ENCODE measurements at regions not wholly inside any gene's neighbourhood (a gene's known extent, or its start where the extent isn't known, plus 50 kb on each side); places are given as distances from the start of the nearest gene placed in this dataset.
"Not testable (repeated sequence)": the region's sequence is repeated elsewhere in the genome, so short reads cannot be mapped to it uniquely, and the experiment has no call there.

- Mint-ChIP-seq H3K36me3 (ENCODE audit: low read depth) (no peaks in the 10 kb centered on the region), H3K9me3 (no peaks in the 10 kb centered on the region), H3K27ac (no peak overlapping the region), H3K4me1 (ENCODE audit: low read depth) (no peaks in the 10 kb centered on the region), H3K27me3 (ENCODE audit: insufficient read depth) (no peaks in the 10 kb centered on the region; the same call in none of the 2 replicates), H3K4me3 (no peak overlapping the region)
- TF ChIP-seq, protein P1, sequence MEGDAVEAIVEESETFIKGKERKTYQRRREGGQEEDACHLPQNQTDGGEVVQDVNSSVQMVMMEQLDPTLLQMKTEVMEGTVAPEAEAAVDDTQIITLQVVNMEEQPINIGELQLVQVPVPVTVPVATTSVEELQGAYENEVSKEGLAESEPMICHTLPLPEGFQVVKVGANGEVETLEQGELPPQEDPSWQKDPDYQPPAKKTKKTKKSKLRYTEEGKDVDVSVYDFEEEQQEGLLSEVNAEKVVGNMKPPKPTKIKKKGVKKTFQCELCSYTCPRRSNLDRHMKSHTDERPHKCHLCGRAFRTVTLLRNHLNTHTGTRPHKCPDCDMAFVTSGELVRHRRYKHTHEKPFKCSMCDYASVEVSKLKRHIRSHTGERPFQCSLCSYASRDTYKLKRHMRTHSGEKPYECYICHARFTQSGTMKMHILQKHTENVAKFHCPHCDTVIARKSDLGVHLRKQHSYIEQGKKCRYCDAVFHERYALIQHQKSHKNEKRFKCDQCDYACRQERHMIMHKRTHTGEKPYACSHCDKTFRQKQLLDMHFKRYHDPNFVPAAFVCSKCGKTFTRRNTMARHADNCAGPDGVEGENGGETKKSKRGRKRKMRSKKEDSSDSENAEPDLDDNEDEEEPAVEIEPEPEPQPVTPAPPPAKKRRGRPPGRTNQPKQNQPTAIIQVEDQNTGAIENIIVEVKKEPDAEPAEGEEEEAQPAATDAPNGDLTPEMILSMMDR (IDR thresholded peaks at IDR 0.05), result no peak
- DNase-seq, result no peak
Measured at GRCh38 chr12:32010631-32011336, 51.6 kb downstream of the RESF1 start.

GRCh38 chr12:32012249-32012785, 53.1 kb downstream of the RESF1 start:
- DNase-seq, result no peak
- no peaks in the 10 kb centered on the region for H3K9me3 Mint-ChIP-seq
- H3K4me1 Mint-ChIP-seq (ENCODE audit: low read depth), result no peaks in the 10 kb centered on the region
- no peak overlapping the region for H3K27ac Mint-ChIP-seq
- TF ChIP-seq, protein P1 (IDR thresholded peaks at IDR 0.05), result no peak
- no peaks in the 10 kb centered on the region for H3K36me3 Mint-ChIP-seq (ENCODE audit: low read depth)
- no peak overlapping the region for H3K4me3 Mint-ChIP-seq
- no peaks in the 10 kb centered on the region; the same call in none of the 2 replicates for H3K27me3 Mint-ChIP-seq (ENCODE audit: insufficient read depth)

DNA sequence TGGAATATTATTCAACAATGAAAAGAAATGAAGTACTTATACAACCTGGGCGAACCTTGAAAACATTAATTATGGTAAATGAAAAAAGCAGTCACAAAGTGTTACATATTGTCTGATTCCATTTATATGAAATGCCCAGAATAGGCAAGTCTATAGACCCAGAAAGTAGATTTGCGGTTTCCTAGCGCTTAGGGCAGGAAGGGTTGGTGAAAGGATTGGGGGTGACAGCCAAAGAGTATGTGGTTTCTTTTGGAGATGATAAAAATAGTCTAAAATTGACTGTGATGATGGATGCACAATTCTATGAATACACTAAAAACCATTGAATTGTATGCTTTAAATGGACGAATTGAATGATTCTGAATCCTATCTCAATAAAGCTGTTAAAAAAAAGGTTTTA, 55.8 kb downstream of the RESF1 start:
- DNase-seq, result no peak
- no peaks in the 10 kb centered on the region for H3K36me3 Mint-ChIP-seq (ENCODE audit: low read depth)
- H3K4me1 Mint-ChIP-seq (ENCODE audit: low read depth), result no peaks in the 10 kb centered on the region
- no peak overlapping the region for H3K4me3 Mint-ChIP-seq
- TF ChIP-seq, protein P1 (IDR thresholded peaks at IDR 0.05), result no peak
- no peaks in the 10 kb centered on the region; the same call in none of the 2 replicates for H3K27me3 Mint-ChIP-seq (ENCODE audit: insufficient read depth)
- H3K9me3 Mint-ChIP-seq, result no peaks in the 10 kb centered on the region
- H3K27ac Mint-ChIP-seq, result no peak overlapping the region

DNA sequence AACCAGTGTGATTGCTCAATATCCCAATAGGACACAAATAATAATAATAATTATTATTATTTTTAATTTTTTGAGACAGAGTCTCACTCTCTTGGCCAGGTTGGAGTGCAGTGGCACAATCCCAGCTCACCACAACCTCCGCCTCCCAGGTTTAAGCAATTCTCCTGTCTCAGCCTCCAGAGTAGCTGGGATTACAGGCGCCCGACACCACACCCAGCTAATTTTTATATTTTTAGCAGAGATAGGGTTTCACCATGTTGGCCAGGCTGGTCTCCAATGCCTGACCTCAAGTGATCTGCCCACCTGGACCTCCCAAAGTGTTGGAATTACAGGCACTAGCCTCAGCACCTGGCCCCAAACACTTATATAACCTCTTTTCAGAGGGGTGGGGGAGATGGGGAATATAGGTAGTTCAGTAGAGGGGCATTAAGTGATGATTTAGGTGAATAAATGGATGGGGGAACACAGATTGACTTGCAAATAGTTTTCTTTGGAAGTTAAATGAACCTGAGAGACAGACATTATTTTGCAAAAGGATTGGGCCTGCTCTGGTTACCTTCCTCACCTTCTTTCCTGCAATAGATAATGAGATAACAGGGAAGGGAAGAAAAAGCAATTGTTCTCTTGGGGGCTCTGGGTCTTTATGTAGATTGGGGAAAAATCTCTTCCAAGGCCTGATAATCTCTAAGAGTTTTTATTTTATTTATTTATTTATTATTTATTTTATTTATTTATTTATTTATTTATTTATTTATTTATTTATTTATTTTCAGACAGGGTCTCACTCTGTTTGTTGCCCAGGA, 57.7 kb downstream of the RESF1 start:
- no peak overlapping the region for H3K27ac Mint-ChIP-seq
- TF ChIP-seq, protein P1 (IDR thresholded peaks at IDR 0.05), result no peak
- H3K4me1 Mint-ChIP-seq (ENCODE audit: low read depth), result no peaks in the 10 kb centered on the region
- H3K36me3 Mint-ChIP-seq (ENCODE audit: low read depth), result no peaks in the 10 kb centered on the region
- no peak overlapping the region for H3K4me3 Mint-ChIP-seq
- no peaks in the 10 kb centered on the region; the same call in none of the 2 replicates for H3K27me3 Mint-ChIP-seq (ENCODE audit: insufficient read depth)
- H3K9me3 Mint-ChIP-seq, result no peaks in the 10 kb centered on the region
- no peak for DNase-seq

GRCh38 chr12:32021346-32021773, 62.1 kb downstream of the RESF1 start:
- no peak overlapping the region for H3K4me3 Mint-ChIP-seq
- DNase-seq, result no peak
- H3K27me3 Mint-ChIP-seq (ENCODE audit: insufficient read depth), result peaks cover 3% of the 10 kb centered on the region
- no peak overlapping the region for H3K27ac Mint-ChIP-seq
- H3K4me1 Mint-ChIP-seq (ENCODE audit: low read depth), result peaks cover 7% of the 10 kb centered on the region
- TF ChIP-seq, protein P1 (IDR thresholded peaks at IDR 0.05), result no peak
- no peaks in the 10 kb centered on the region for H3K9me3 Mint-ChIP-seq
- H3K36me3 Mint-ChIP-seq (ENCODE audit: low read depth), result no peaks in the 10 kb centered on the region

DNA sequence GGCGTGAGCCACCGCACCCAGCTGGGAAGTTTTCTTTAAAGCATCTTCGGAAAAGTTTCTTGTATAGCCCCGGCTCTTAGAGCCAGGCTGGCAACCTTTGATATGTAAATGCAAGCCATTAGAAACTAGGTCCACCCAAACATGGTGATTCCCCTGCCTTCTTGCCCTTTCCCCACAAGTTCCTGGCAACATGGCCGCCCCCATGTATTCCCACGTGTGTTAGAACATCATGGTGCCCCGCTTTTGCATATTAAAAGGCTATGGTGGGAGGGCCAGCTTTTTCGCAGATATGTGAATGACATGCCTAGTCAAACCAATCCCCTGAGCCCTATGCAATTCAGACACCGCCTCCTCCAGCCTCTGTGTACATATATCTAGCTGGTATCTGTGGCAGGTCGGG, 63.2 kb downstream of the RESF1 start:
- not testable (repeated sequence) for DNase-seq; H3K36me3 Mint-ChIP-seq (ENCODE audit: low read depth); H3K27ac Mint-ChIP-seq; H3K9me3 Mint-ChIP-seq; H3K4me1 Mint-ChIP-seq (ENCODE audit: low read depth); H3K27me3 Mint-ChIP-seq (ENCODE audit: insufficient read depth); H3K4me3 Mint-ChIP-seq

DNA sequence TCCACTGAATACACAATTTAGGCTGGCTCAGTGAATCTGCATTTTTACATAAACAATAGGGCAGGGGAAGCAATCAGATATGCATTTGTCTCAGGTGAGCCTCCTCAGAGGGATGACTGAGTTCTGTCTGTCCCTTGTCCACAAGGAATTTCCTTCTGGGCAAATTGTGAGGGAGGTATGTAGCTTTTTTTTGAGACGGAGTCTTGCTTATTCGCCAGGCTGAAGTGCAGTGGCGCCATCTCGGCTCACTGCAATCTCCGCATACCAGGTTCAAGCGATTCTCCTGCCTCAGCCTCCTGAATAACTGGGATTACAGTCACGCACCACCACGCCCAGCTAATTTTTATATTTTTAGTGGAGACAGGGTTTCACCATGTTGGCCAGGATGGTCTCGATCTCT, 64.6 kb downstream of the RESF1 start:
- H3K9me3 Mint-ChIP-seq; H3K27me3 Mint-ChIP-seq (ENCODE audit: insufficient read depth); H3K4me1 Mint-ChIP-seq (ENCODE audit: low read depth); H3K4me3 Mint-ChIP-seq; H3K27ac Mint-ChIP-seq; H3K36me3 Mint-ChIP-seq (ENCODE audit: low read depth); DNase-seq: not testable (repeated sequence)

All from HFFc6 (cell line).